ENCODE measurements at regions not wholly inside any gene's neighbourhood (a gene's known extent, or its start where the extent isn't known, plus 50 kb on each side); places are given as distances from the start of the nearest gene placed in this dataset.

GRCh38 chr3:152961323-152961722 lies 126.4 kb downstream of the P2RY1 start:
- TF ChIP-seq CTCF (IDR thresholded peaks at IDR 0.05) = peak in 1 of 4 experiments; percentile 25
- no peak for TF ChIP-seq POLR2A (IDR thresholded peaks at IDR 0.05)
- no peak for TF ChIP-seq POLR2AphosphoS5 (IDR thresholded peaks at IDR 0.05)
- no peak for TF ChIP-seq EP300 (IDR thresholded peaks at IDR 0.05)
